NCI-H774 (cell line): ENCODE measurements at regions not wholly inside any gene's neighbourhood (a gene's known extent, or its start where the extent isn't known, plus 50 kb on each side); places are given as distances from the start of the nearest gene placed in this dataset.
"Not testable (repeated sequence)": the region's sequence is repeated elsewhere in the genome, so short reads cannot be mapped to it uniquely, and the experiment has no call there.

Experiments used
- DNase-seq: peaks from one replicate; lab custom pipeline; 2025; lab: John Stamatoyannopoulos, UW

DNA sequence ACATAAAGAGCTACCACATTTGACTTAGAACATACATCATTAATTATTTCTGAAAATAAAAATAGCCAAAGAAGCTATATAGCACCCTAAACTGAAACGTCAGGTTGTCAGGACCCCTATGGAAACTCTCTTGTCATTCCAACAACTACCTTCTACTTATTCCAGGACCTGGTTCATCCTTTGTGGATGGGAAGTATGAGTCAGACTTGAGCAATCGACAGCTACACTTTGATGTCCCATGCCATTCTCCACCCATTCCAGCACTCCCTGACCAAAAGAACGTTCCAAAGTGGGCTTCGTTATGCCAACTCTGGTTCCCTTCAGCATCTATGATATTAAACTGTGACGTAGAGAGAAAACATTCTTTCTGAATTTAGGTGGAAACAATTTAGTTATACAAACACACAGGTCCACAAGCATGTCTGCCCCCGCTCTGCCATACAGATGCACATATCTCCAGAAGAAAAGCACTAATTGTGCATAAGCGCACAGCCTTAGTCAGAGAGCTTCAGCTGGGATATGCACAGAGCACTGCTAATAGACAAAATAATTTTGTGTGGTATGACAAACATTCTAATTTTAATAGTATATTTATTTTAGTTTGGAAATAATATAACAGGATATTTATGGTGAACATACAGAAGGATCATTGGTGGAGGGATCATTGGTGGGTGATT, 723.1 kb upstream of the B3GALT2 start:
- no peak for DNase-seq

DNA sequence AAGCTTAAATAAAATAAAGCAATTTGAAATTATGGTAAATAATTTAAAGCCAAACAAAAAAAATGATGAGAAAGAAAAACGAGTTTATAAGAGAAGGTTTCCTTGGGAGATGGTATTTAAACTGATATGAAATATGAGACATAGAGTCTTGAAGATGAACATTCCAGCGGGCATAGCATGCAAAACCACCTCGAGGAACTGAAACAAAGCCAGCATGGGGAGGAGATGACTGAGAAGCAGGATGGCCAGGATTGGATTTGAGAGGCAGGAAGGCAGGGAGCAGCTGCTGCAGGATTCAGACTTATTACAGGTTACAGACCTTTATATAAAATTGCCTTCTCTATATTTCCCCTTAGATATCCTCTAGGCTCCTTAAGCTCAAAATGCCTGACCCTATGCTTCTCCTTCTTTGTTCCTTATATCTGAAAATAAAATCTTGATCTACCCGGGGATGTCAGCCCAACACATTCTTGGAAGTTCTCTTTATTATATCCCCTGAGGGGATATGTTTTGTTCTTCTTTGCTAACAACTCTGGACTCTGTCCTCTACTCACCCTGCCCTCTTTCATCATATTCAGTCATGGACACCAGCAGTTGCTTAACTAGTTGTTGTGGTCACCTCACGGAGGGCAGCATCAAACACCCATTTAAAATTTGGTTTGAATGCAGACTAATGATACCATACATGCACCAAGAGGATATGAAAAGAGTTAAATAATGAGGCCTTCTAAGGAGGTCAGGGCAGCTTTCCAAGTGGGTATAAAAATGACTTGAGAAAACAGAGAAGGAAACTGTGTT, 719.1 kb upstream of the B3GALT2 start:
- no peak for DNase-seq

DNA sequence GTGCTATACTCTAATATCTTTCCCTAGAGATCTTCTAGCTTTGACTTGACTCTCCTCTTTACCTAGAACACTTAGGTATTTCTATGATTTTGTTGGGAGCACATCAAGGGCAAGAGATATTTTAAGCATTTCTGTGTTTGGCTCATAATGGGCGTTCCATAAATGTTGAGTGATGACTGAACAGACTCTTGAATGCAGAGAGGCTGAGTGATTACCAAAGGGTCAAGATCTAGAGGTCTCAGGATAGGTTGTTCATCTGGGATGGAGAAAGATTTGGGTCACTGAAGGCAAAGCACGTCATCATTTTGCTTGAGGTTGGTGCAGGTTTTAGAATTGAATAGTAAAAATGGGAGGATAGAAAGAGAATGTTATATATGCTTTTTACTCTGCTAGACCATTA, 705.4 kb upstream of the B3GALT2 start:
- DNase-seq = no peak

DNA sequence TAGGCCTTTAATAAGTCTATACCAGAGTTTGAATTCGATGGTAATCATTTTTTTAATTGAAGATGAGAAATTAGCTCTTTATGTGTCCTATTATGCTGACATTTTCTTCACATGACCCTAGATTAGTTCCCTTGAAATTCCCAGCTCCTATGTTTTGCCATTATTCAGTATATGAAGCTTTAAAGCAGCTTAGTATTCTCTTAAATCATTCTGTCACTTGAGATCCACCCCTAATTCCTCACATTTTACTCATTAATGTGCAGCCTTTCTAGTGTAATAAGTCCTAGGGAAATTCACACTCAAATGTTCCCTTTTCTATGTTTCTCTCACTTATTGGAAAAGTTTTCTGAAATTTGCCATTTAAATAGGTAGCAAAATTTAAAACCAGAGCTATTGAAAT, 704.5 kb upstream of the B3GALT2 start:
- DNase-seq = no peak

DNA sequence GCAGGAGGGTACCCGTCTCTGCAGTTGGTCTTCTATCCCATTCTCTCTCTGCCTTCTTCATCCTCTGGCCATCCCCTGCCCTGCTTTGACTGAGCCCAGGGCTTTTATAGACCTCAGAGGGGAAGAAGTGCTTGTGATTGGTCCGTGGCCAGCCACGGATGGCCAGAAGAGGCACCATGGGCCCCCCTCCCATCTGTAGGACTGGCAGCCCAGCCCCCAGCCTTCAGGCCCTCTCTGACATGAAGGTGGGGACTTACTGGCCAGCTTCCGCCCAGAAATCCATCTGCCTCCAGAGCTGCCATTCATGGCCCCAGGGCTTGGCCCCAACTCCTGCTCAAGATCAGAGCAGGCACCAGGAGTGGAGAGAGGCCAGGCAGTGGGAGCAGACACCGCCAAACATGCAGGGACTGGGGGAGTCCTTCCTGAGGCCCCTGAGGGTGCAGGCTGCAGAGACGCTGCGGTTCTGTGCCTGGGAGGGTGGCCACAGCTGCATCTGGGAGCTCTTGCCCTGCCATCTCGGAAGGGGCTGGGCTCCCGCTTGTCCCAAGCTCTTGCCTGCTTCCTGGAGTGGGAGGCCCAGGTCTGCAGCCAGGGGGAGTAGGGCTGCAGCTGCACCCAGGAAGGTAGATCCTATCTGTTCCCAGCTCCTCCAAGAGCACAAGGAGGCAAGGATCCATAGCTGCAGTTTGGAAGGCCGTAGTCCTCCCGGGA, 698.6 kb upstream of the B3GALT2 start:
- no peak for DNase-seq

DNA sequence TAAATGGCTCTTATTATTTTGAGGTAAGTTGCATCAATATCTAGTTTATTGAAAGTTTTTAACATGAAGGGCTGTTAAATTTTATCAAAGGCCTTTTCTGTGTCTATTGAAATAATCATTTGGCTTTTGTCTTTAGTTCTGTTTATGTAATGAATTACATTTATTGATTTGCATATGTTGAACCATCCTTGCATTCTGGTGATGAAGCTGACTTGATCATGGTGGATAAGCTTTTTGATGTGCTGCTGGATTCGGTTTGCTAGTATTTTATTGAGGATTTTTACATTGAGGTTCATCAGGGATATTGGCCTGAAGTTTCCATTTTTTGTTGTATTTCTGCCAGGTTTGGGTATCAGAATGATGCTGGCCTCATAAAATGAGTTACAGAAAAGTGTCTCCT, 691.5 kb upstream of the B3GALT2 start:
- not testable (repeated sequence) for DNase-seq

DNA sequence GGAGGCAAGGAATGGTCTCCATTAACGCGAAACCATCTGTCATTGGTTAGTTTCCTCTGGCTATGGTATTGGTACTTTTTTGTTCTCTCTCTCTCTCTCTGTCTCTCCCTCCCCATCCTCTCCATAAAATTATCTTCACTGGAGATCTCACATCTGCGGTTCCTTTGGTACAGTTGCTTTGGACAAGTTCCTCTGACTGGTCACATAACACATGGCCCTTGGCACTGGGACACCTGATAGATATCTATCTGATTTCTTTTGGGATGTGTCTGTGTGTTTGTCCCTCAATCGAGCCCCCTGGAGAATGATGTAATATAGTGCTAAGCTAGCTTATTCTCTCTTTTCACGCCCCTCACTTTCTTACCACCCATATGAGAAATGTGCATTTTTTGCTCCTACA, 682.0 kb upstream of the B3GALT2 start:
- no peak for DNase-seq

DNA sequence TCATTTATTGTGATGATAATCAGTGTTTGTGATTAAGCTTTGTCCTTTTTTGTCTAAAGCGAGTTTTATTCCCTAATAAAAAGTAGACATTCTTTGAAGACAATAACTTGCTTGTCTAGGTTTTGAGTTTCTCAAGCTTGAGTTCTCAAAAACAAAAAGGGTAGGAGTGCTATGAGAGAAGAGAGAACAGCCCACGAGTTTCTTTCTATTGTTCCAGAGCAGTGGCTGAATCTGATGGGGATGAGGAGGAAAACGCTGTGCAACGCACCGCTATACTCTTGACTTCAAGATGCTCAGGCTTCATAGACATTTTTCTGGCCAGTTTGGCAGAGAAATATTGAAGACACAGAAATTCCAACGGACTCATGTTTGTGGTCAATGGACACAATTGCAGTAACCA, 669.8 kb upstream of the B3GALT2 start:
- DNase-seq = no peak

DNA sequence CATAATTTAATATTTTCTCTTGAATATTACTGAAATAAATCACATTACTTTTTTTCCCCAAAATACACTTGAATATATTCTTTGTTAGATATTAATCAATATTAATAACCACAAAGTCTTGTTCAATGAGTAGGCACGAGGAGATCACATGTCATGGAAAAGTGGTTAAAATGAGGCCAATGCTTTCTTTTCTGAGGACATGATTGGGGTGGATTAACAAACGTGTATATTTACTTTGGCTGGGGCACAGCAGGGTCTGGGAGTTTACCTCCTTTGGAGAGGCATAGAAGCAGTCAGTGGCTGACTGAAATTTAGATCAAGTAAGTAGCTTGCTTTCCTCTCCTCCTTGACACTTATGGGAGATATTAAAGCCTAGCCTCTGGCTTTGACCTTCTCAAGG, 664.3 kb upstream of the B3GALT2 start:
- DNase-seq = peak; percentile 59

DNA sequence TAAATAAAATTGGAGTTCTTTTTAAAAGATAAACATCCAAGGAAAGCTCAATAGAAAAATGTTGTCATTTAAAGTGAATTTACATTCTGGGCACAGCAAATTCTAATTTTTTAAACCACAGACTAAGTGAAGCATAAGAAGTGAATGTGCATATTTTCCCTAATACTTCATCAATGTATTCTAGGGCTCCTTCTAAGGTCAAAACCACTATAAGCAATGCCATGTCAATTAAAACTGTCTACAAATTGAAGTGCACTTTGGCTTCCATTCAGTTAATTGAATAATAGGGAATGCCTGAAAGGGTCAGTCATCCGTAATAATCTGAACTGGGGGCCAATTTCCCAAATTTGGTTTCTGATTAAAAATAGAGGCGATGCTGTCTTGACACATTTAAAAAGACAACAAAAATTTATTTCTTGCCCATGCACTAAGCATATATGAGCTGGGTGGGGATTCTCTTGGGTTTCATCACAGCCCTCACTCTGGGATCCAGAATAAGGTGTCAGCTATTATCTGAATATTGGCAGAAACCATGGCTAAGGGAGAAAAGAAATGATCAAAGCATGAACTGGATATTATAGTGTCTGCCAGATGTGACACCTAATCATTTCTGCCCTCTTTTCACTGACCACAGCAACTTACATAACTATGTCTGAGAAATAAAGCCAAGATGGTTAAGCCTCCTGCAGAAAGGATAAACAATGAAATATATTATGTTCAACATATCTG, 660.6 kb upstream of the B3GALT2 start:
- no peak for DNase-seq

DNA sequence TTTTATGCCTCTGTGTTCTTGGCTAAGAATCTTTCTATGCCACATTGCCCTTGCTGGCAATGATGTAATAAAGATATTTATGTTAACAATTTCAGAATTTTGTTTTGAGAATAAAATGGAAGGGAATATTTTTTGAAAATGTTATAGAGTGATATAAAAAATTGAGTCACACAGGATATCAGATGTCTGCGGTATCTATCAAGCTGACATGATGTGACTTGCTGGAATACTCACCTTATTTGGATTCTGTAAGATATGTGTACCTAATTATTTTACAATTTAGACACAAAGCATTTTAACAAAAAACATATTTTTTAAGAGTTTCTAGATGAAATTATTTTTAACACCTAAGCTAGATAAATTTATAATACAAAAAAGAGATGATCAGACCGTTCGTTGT, 660.0 kb upstream of the B3GALT2 start:
- DNase-seq = no peak

DNA sequence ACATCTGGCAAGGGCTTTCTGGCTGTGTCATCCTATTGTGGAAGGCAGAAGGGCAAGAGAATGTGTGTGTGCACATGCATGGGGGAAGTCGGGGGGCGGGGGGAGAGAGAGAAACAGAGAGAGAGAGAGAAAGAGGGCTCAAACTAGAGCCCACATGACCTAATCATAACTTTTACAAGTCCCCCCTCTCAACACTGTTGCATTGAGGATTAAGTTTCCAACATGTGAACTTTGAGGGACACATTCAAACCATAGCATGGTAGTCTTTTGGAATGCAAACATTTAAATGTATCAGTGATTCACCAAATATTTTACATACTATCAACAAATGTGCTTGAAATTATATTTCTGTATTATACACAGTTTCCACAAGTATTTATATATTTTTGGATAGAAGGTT, 655.4 kb upstream of the B3GALT2 start:
- no peak for DNase-seq

DNA sequence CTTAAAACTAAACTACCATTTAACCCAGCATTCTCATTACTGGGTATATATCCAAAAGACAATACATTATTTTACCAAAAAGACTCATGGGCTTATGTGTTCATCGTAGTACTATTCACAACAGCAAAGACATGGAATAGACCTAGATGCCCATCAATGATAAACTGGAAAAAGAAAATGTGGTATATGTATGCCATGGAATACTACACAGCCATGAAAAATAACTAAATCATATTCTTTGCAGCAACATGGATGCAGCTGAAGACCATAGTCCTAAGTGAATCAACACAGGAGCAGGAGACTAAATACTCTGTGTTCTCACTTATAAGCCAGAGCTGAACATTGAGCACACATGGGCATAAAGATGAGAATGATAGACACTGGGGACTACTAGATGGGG, 645.1 kb upstream of the B3GALT2 start:
- no peak for DNase-seq

DNA sequence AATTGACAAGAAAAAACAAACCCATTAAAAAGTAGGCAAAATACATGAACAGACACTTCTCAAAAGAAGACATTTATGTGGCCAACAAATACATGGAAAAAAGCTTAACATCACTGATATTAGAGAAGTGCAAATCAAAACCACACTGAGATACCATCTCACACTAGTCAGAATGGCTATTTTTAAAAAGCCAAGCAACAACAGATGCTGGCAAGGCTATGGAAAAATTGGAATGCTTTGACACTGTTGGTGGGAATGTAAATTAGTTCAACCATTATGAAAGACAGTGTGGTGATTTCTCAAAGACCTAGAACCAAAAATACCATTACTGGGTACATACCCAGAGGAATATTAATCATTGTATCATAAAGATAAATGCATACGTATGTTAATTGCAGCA, 641.1 kb upstream of the B3GALT2 start:
- no peak for DNase-seq

DNA sequence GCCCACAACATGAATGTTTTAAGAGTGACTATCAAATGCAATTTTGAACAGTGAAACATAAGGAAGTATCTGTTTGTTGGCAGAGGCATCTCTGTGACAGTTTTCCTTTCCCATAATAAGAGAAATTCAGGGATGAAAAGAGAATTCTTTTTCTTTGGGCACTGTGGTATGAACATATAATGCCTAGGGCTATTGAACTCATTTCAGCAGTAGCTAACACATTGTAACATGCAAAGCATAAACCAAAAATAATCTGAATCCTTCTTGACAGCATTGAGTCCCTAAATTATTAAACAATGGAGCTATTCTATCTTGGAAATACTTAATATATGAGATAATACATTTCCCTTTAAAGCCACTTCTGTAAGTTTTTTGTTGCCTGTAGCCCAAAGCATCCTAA, 633.0 kb upstream of the B3GALT2 start:
- no peak for DNase-seq

DNA sequence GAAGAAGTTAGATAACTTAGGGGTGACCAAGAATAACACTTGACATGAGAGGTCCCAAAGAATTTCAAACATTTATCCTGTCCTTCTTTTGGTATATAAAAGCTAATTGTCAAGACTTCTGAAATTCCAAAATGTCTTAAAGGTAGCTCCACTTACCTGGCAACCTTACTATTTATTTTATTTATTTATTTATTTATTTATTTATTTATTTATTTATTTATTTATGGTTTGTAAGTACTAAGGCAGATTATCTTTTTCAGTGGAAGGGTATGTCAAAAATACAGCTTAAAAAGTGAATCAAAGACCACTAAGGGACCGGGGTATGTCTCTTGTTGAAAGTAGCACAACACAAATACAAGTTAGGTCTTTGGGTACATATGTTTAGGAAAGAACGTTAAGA, 620.8 kb upstream of the B3GALT2 start:
- no peak for DNase-seq

DNA sequence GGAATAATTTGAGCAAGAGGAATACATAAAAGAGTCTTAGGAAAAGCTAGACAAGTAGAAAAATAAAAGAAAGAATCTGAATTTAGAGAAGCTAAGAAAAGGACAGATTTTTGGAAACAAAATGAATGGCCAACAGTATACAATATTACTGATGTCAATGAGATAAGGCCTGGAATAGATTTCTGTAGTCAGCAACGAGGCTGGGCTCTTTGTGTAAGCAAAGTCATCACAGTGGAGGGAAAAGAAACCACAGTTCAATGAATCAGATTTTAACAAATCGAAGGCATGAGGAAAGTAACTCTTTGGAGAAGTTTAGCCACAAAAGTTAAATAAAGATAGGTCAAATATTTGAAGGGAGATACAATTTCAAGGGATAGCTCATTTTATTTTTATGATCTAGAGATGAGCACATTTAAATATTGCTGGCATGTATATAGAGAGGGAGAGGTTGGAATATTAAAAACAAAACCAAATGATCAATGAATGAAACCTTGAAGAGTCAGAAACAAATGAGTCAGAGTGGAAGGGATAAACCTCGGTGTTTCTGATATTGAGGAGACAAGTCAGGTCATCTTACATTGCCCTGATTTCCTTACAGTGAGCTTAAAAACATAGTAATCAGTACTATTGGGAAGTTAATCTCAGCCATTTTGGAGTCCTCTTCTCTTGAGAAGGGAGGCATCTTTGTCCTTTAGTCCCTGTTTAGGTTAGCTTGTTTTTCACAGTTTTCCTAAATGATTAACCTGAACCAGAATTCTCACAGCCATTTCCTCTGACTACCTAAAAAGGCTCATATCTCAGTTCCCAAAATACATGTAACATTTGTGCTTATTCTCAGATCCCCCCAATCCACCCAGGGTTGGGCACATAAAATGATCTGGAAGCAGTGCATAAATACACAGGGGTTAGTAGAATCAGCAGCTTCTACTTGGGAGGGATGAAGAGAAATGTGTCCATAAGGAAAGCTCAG, 620.0 kb upstream of the B3GALT2 start:
- no peak for DNase-seq

DNA sequence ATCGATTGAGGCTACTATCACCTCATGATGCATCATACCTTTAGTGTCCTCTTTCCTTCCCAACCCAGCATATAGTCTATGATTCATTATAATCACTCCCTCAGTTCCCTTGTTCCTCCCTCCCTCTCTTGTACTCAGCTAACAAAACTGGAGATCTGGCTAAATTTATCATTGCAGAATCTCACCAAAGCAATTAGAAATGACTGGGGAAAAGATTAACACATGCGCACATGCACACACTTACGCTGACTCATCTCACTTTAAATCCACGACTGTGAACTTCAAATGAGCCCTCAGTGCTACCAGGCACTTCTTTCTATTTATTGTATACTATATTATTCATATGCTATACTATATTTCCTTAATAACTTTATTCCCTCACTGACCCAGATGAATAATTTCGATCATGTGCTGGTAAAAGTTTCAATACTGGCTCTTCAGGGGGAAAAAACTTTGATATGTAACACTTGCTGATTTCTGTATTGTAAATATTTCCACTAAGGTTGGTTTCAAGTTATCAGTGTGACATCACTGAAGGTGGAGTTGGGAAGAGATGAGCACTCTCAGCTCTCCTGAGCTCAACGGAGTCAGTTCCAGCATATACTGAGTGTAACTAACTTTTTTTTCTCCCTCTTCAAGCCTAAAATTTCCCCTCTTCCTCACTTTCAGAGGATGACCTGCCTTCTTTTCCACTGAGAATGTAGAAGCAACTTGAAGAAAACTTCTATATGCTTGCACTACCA, 613.7 kb upstream of the B3GALT2 start:
- no peak for DNase-seq

DNA sequence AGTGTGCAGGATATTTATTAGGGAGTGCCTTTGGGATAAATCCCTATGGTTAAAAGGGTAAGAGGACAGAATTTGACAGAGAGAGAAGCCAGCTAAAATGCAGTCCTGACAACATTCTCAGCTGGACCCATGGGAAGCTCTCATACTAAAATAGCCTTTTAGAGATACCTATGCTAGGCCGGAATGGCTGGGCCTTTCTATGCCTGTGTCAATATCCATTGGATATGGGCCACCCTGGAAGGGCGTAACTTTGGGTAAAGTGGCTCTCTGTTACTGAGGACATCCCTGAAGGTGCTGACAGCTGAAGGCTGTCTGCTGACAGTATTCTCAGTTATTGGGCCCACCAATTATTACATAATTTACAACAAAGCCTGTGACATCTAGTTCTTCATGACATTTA, 613.0 kb upstream of the B3GALT2 start:
- no peak for DNase-seq

DNA sequence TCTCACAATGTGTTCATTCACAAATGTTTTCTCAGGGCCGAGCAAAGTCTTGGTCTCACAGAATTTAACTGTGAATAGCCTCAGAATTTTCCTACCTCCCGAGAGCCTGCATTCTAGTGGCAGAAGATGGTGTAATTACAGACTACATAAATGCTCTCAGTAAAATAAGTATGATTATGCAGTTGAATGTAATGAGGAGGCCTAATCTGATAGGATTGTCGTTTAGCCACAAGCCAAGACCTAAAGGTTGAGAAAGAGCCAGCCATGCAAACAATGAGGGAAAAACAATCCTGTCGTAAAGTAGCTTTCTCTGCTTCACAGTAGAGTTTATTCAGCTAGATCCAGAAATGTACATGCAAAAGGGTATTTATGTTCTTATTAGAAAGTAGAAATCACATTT, 607.8 kb upstream of the B3GALT2 start:
- DNase-seq = no peak

DNA sequence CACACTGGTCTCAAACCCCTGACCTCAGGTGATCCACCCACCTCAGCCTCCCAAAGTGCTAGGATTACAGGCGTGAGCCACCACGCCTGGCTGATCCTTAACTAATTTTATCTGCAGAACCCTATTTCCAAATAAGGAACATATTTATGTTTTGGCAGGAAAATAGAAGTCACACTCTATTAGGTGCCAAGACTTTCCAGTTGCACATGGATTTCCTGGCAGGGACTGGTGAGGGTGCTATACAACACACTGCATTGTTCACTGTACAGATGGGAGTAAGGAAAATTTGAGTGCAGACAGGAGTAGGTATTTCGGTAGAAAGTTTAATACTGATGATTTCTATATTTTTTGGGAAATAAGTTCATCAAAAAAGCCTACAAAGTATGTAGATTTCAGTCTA, 605.3 kb upstream of the B3GALT2 start:
- no peak for DNase-seq
